GM18909 (cell line): ENCODE measurements at regions not wholly inside any gene's neighbourhood (a gene's known extent, or its start where the extent isn't known, plus 50 kb on each side); places are given as distances from the start of the nearest gene placed in this dataset.
"Not testable (repeated sequence)": the region's sequence is repeated elsewhere in the genome, so short reads cannot be mapped to it uniquely, and the experiment has no call there.

Source experiments
- ATAC-seq: cut with Tn5 transposase; IDR thresholded peaks from one replicate; pipeline ENCODE4 v1.9.1; 2021; ENCODE audit warnings: mild to moderate bottlenecking; ENCODE audit not compliant: unreplicated experiment, poor library complexity

- ATAC-seq, result peak; percentile 69
Measured at GRCh38 chr5:143641549-143642355, 170.2 kb upstream of the HMHB1 start.

- ATAC-seq, result no peak
Measured at GRCh38 chr5:143638654-143639053, 173.3 kb upstream of the HMHB1 start.

- no peak for ATAC-seq
Measured at GRCh38 chr5:143636931-143637528, 174.9 kb upstream of the HMHB1 start.

GRCh38 chr5:143635888-143636287 lies 176.1 kb upstream of the HMHB1 start:
- no peak for ATAC-seq

DNA sequence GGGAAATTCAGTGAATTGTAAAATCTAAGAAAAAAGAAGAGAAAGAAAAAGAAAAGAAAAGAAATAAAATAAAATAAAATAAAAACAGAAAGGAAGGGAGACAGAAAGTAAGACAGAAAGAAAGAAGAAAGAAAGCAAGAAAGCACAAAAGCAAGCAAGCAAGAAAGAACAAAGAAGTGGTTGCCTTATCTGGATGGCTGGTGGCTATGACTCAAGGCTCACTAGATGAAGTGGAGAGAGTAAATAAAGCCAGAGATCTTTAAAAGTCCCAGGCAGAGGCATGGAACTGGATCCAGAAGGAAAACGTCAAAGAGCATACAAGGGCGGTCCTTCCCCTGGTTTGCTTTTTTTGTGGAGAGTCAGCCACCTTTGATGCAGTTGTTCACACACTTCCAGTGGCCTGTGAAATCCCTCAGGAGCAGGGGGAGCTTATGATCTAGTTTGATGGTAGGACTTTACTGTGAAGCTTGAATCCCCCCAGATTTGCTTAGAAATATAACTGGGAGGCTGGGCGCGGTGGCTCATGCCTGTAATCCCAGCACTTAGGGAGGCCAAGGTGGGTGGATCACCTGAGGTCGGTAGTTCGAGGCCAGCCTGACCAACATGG lies 176.7 kb upstream of the HMHB1 start:
- ATAC-seq, result no peak

DNA sequence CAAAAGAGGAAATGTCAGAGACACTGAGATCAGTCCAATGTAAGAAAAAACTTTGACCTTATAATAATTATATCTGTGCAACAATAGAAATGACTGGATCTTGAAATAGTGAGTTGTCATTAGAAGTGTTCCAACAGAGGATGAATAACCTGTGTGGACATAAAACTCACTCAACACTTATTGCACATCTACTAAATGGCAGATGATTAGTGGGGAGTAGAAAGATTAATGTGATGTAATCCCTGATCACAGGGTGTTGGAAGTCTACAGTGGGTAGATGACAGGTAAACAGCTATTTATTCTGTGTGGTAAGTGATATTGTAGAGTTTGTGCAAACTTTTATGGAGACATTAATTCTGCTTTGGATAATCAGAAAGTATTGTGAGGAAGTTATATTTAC lies 177.3 kb upstream of the HMHB1 start:
- no peak for ATAC-seq

DNA sequence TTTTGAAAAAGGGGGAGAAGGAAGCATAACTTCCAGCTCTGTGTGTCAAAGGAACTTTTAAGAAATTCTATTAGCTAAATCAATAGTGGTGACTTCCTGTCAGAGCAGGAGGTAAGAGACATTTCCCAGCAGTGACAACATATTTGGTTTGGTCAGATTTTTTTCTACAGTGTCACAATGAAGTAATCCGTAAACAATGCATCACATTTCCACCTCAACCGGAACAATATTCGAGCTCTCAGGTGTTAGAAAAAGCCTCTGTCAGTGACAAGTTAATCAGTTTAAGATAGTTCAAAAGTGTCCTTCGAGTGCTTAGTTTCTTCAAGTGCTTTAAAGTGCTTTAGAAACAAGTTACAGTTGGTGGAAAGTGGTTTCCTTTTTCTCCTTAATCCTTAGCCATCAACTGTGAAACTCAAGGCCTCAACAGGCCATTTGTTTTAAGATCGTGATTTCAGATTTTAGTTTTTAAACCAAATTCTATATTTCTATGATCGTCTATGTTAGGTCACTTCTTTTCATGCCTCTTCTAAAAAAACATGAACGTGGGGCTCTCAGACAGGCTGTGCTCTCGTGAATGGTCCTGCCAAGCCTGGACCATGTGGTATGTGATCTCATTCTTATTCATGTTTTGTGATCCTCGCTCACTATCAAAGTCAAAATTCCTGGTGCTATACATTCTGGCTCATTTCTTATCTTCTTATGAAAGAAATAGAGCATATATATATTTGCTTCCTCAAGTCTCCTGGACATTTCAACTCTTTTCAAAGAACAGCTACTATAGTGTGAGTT lies 181.9 kb upstream of the HMHB1 start:
- no peak for ATAC-seq

DNA sequence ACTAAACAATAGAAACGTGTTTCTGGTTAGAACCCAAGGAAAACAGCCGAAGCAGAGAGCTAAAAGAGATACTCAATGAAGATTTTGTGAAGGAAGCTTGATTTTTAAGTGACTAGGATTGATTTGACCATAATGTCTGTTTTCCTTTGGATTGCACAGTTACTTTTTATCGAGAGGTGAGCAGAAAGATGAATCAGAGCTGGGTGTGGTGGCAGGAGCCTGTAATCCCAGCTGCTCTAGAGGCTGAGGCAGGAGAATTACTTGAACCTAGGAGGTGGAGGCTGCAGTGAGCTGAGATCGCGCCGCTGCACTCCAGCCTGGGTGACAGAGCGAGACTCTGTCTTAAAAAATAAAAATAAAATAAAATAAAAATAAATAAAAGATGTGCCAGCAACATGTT lies 186.9 kb upstream of the HMHB1 start:
- not testable (repeated sequence) for ATAC-seq

DNA sequence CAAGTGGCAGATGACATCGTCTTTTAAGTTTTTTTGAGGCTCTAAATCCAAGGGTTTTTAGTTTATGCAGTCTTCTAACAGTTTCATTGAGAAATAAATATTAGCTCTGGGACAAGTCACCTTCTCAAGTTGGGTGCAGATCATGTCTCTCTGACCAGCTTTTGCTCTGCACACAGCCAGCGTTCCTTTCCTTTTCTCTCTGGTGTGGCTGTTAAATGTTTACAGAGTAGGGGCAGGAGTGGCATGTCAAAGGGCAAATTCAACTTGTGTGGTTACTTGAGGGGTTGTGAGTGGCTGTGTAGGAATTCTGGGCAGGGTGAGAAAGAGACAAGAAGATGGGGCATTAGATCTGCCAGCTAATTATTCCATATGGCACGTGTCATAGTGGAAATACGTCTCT lies 187.5 kb upstream of the HMHB1 start:
- no peak for ATAC-seq

DNA sequence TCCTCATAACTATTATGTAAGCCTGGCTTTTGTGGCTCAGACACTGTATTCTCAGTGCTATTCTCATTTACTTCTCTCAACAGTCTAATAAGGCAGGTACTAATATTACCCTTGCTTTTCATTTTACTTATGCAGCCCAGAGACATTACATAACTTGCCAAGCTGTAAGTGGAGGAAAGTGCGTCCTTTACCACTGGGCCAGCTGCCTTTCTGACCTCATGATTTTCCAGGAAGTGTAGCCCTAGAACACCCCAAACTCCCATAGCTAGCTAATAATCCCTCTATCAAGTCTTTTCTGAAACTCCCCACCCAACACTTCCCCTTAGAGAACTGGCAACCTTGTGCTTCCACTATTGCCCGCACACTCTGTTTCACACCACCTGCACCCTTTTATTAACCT lies 192.9 kb upstream of the HMHB1 start:
- no peak for ATAC-seq

DNA sequence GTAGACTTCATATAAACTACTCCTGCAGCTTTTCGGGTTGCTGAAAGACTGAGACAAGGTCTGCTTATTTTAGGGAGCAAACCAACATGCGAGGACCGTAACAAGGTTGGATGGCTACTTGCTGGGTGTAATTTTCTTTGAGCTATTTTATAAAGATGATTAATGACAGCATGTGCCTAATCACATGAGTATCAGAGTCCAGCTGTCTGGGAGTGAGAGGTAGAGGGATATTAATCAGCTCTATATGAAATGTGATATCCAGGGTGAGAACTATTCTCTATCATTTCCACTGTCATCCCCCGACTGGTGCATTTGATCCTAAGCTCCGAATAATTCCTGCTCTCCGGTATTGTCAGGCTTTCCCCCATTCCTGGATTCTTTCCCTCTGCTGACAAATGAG lies 193.8 kb upstream of the HMHB1 start:
- no peak for ATAC-seq

DNA sequence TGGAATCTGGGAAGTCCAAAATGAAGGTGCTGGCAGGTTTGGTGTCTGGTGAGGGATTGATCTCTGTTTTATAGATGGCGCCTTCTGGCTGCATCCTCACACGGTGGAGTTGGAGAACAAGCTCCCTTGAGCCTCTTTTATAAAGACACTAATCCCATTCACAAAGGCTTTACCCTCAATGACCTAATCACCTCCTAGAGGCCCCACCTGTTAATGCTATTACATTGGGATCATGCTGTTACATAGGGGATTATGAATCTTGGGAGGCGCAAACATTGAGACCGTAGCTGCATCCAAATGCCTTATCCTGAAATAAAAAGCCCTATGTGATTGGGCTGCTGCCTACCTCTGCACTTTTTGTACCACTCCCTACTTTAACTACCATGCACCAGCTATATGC lies 197.1 kb upstream of the HMHB1 start:
- no peak for ATAC-seq

GRCh38 chr5:143613329-143613728 lies 198.6 kb upstream of the HMHB1 start:
- peak; percentile 46 for ATAC-seq

- no peak for ATAC-seq
Measured at GRCh38 chr5:143610946-143611345, 201.0 kb upstream of the HMHB1 start.

- ATAC-seq, result peak; percentile 82
Measured at GRCh38 chr5:143606043-143606752, 202.7 kb upstream of the NR3C1 start.

DNA sequence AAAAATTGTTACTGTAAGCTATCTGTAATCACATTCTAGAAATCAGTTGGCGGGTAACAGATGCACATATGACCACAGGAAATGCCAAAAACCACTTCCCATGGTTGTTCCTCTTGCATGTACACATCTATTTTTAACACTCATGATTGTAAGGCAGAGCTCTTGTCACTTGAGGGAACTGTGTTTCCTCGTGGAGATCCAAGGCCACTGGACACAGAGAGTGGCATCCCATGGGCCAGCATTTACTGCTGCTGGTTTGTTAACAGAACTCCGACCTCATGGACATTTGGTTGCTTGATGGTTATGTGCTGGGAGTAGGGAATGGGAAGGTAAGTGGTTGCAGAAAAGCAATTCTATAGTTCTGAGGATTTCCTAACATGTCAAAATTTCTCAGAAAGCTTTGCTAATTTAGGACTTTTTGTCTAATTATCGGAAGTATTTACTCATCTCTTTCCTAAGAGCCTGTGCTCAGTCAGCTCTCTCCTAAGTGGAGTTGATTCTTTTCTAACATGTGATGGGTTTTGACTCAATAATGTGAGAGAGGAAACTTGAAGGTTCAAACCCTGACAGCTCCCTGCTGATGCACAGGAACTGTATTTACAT lies 202.0 kb upstream of the NR3C1 start:
- ATAC-seq, result peak; percentile 73

DNA sequence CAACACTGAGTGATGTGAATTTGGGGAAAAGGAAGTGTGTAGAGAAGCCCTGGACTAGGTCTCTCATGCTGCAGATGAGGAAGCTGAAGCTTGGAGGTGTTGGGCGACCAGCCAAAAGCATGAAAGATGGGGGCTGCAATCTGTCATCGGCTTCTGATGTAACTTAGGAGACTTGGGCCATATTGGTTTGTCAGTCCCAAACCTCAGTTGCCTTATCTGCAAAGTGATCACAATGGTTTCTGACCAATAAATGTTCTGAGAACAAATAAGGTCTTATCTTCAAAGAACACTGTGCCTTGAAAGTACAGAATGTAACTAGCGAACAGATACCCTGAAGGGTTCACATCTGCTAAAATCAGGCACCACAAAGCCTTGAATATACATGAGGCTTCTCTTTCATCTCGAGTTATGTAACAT lies 198.4 kb upstream of the NR3C1 start:
- ATAC-seq, result no peak

GRCh38 chr5:143601357-143601756 lies 197.9 kb upstream of the NR3C1 start:
- no peak for ATAC-seq

DNA sequence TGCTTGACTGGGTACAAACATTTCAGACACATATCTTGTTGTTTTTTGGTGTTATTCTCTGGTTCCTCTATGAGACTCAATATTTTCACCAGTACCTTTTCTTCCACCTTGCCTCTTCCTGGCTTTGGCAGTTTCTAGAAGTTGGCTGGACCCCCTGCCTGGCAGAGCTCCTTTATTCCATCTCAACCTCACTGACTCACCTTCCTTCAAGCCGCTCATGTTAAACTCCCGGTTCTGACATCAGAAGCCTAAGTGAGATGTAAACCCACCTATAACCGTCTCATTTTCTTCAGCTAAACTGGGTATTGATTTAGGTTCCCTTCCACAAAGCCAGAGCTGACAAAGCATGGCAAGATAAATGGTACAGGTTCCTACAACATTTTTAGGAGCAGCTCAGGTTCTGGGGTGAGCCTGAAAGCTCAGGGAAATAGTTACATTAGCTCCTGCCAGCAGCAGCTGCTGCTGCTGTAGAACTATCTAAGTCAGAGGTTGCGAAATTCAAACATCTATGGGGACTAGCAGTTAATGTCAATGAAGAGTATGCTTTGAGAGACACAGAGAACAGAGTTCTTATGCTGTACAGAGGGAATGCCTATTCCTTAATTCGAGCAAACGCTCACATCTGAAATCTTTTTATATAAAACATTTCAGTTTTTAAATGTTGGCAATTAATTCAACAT lies 197.1 kb upstream of the NR3C1 start:
- no peak for ATAC-seq
